ENCODE measurements at regions not wholly inside any gene's neighbourhood (a gene's known extent, or its start where the extent isn't known, plus 50 kb on each side); places are given as distances from the start of the nearest gene placed in this dataset.

GRCh38 chr18:41390309-41390708 is 564.7 kb upstream of the PIK3C3 start:
- TF ChIP-seq, protein P1, sequence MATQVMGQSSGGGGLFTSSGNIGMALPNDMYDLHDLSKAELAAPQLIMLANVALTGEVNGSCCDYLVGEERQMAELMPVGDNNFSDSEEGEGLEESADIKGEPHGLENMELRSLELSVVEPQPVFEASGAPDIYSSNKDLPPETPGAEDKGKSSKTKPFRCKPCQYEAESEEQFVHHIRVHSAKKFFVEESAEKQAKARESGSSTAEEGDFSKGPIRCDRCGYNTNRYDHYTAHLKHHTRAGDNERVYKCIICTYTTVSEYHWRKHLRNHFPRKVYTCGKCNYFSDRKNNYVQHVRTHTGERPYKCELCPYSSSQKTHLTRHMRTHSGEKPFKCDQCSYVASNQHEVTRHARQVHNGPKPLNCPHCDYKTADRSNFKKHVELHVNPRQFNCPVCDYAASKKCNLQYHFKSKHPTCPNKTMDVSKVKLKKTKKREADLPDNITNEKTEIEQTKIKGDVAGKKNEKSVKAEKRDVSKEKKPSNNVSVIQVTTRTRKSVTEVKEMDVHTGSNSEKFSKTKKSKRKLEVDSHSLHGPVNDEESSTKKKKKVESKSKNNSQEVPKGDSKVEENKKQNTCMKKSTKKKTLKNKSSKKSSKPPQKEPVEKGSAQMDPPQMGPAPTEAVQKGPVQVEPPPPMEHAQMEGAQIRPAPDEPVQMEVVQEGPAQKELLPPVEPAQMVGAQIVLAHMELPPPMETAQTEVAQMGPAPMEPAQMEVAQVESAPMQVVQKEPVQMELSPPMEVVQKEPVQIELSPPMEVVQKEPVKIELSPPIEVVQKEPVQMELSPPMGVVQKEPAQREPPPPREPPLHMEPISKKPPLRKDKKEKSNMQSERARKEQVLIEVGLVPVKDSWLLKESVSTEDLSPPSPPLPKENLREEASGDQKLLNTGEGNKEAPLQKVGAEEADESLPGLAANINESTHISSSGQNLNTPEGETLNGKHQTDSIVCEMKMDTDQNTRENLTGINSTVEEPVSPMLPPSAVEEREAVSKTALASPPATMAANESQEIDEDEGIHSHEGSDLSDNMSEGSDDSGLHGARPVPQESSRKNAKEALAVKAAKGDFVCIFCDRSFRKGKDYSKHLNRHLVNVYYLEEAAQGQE (IDR thresholded peaks at IDR 0.05; ENCODE audit: unreplicated experiment), result no peak
- TF ChIP-seq CTCF (conservative IDR thresholded peaks at IDR 0.05; ENCODE audit: low read depth in 2 of 2) (no peak), POLR2AphosphoS5 (IDR thresholded peaks at IDR 0.05; ENCODE audit: low read depth) (no peak), EZH2 (IDR thresholded peaks at IDR 0.05; ENCODE audit: low read depth, unreplicated experiment) (no peak), EZH2phosphoT487 (IDR thresholded peaks at IDR 0.05; ENCODE audit: unreplicated experiment) (no peak), CREB1 (CRISPR knock-in tag; IDR thresholded peaks at IDR 0.05; ENCODE audit: low read depth) (no peak)

Data from GM23338 (cell line).